Neuron (in vitro differentiated cells): ENCODE measurements at regions not wholly inside any gene's neighbourhood (a gene's known extent, or its start where the extent isn't known, plus 50 kb on each side); places are given as distances from the start of the nearest gene placed in this dataset.

Experiments used
- H2AFZ ChIP-seq: one replicate; pipeline ENCODE4 v1.6.1; 2013; ENCODE audit warnings: low read depth, mild to moderate bottlenecking, inconsistent platforms, low read length, moderate library complexity
- H3K27me3 ChIP-seq: one replicate; pipeline ENCODE4 v1.6.1; 2013; ENCODE audit warnings: low read length; ENCODE audit not compliant: insufficient read depth
- H3K36me3 ChIP-seq: one replicate; pipeline ENCODE4 v1.6.1; 2013; ENCODE audit warnings: low read length; ENCODE audit not compliant: insufficient read depth
- H3K4me1 ChIP-seq: one replicate; pipeline ENCODE4 v1.6.1; 2013; ENCODE audit warnings: low read length; ENCODE audit not compliant: insufficient read depth
- H3K4me3 ChIP-seq: 2 replicates; pipeline ENCODE4 v1.5.1; 2013; ENCODE audit warnings: mild to moderate bottlenecking, low read length, moderate library complexity
- H3K9me3 ChIP-seq: one replicate; pipeline ENCODE4 v1.6.1; 2013; ENCODE audit warnings: low read length

DNA sequence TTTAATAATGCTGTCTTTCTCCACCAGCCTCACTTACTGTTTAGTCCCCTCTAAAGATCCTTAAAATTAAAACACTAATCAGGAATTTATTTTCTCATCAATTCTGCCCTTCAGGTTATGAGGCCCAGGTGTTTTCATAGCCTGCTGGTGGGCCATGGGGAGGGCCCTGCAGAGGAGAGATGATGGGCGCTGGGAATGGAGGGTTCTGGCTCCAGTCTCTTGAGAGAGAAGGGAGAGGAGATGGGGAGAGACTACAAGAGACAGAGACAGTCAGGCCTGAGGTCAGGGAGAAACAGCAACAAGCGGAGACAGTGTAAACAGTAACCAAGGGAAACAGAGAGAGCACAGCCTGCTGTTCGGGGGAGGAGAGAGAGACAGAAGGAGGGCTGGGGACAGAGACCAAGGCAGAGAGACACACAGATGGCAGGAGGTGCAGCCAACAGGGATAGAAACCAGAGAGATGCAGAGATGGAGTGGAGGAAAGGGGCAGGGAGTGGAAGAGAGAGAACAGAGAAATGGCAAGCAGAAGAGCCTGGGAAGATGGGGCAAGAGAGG lies 187.3 kb upstream of the SYT13 start:
- Histone ChIP-seq H3K36me3 (no peaks in the 10 kb centered on the region), H3K27me3 (no peaks in the 10 kb centered on the region), H2AFZ (no peak overlapping the region), H3K9me3 (no peaks in the 10 kb centered on the region), H3K4me3 (no peak overlapping the region), H3K4me1 (peaks cover 3% of the 10 kb centered on the region)

DNA sequence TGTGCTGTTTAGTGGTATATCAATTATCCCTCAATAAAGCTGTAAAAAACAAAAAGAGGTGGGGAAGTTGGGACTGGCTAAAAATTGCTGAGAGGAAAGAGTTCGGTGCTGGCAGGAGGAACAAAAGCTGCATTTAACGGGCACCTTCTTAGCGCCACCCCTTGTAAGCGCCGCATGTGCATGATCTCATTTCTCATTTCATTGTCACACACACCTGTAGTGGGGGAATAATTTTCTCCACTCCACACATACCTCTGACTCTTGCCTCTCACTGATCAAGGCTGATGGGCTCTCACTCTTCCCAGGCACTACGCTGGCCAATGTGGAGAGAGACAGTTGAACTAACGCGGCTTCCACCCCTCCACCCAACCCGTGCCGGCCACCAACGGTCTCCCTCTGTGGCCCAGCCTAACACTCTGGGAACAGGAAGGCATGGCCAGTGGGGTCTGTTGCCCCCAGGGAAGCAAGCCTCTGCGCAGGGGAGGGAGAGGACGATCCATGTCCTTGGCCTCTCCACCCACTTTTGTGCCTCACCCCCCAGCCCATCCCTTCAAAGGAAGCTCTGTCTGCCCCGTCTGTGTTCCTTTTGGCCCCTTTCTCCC lies 186.7 kb upstream of the SYT13 start:
- Histone ChIP-seq H3K36me3 (no peaks in the 10 kb centered on the region), H3K4me1 (peaks cover 3% of the 10 kb centered on the region), H2AFZ (no peak overlapping the region), H3K27me3 (no peaks in the 10 kb centered on the region), H3K4me3 (no peak overlapping the region), H3K9me3 (no peaks in the 10 kb centered on the region)

DNA sequence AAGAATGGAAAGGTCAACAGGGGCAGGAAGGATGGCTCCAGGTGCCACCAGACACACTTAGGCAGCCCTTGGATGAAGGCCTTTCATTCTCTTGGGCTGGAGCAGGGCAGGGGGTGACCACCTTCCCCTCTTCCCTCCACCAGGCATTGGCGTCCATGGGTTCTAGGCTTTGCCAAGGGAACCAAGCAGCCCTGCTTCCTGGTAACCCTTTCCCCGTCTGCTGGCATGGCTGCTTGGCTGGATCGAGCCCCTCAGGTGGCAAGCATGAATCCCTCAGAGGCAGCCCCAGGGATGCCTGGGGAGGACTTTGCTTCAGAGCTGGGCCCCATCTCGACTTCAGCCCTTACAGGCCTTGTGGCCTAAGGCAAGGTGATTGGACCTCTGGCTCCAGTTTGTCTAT lies 185.1 kb upstream of the SYT13 start:
- no peaks in the 10 kb centered on the region for H3K9me3 ChIP-seq
- no peaks in the 10 kb centered on the region for H3K27me3 ChIP-seq
- no peak overlapping the region for H2AFZ ChIP-seq
- H3K4me1 ChIP-seq: peaks cover 3% of the 10 kb centered on the region
- no peaks in the 10 kb centered on the region for H3K36me3 ChIP-seq
- H3K4me3 ChIP-seq: no peak overlapping the region

DNA sequence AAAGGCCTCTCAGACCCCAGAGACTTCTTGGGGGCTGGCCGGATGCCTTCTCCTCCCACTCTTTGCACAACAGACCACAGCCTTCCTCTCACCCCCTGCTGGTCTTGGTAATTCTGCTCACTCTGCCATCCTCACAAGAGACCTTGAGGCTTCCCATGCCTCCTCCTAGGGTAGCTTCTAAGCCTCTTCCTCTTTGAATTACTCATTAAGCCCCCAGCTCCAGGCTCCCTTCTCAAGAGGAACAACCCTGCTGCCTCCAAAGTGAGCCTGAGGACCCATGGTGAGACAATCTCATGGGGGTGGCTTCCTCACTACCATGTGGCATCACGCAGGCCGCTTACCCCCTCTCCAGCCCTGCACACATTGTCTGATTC lies 184.6 kb upstream of the SYT13 start:
- Histone ChIP-seq H3K9me3 (no peaks in the 10 kb centered on the region), H3K4me3 (no peak overlapping the region), H3K27me3 (no peaks in the 10 kb centered on the region), H3K36me3 (no peaks in the 10 kb centered on the region), H3K4me1 (peaks cover 3% of the 10 kb centered on the region), H2AFZ (no peak overlapping the region)

DNA sequence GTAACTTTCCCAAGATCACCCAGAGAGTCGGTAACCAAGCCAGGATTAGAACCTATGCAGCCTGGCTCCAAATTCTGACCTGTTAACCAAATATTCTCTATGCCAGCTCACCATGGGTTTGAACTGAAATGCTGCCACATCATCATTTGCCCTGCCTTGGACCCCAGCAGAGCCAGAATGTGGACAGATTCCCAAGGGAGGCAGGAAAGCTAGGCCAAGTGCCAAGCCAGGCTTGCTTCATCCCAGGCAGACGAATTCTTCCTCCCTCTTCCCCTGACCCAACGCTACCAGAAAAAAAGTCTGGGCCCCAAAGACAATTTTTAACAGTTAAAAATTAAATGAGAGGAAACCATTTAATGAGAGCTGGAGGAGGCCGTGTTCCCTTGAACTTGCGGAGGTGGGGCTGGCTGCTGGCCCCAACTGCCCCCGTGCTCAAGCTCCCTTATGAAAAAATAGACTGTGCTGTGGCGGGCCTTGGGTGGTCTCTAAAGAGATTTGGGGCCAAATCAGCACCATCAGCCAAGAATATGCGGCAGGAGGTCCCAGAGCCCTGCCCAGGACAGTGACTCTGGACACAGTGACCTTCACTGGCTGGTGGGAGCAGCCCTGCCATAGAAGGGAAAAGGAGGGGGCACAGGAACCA lies 184.1 kb upstream of the SYT13 start:
- Histone ChIP-seq H3K36me3 (no peaks in the 10 kb centered on the region), H3K4me3 (no peak overlapping the region), H3K4me1 (peaks cover 3% of the 10 kb centered on the region), H2AFZ (no peak overlapping the region), H3K9me3 (no peaks in the 10 kb centered on the region), H3K27me3 (no peaks in the 10 kb centered on the region)

DNA sequence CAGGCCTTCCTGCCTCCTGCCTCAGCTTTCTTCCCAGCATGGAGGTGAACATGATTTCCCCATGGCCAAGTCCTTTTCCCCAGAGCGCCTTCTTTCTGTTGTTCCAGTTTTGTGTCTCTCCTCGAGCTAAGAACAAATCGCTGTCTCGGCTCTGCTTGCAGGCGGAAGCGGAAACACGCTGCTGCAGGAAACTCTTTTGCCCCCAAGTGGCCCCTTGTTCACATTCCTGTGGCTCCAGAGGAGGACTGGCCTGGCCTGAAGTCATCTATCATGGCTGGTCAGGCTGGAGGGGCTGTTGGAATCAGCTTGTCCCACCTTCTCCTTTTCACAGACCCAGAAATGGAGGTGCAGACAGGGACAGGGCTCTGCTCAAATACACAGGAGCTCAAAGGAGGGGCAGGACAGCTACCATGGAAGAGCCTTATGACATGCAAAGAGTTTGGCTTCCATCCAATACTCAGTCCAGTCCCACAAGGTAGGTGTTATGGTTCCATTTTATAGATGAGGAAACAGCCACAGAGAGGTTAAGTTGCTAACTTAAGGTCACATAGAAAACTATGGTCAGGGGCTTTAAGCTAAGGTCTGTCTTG lies 182.2 kb upstream of the SYT13 start:
- no peaks in the 10 kb centered on the region for H3K36me3 ChIP-seq
- H3K27me3 ChIP-seq: no peaks in the 10 kb centered on the region
- no peaks in the 10 kb centered on the region for H3K4me1 ChIP-seq
- no peak overlapping the region for H3K4me3 ChIP-seq
- H3K9me3 ChIP-seq: no peaks in the 10 kb centered on the region
- peak overlapping the region; percentile 52 for H2AFZ ChIP-seq

DNA sequence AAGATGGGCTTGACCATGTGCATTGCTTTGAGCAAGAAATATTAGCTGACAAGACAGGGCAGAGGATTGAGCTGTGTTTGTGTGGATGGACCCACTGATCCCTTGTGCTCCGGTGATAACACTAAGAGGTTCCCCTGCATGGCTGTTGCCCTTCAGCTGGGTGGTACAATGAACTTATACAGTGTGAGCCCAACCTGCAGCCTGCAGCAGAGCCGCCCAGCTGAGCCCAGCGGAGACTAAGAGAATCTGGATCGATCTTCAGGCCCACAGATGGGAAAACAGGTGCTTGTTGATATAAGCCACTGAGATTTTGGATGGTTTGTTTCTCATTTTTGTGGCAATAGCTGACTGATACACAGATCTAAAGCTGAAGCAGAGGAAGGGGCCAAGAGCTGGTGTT lies 177.4 kb upstream of the SYT13 start:
- Histone ChIP-seq H2AFZ (no peak overlapping the region), H3K9me3 (no peaks in the 10 kb centered on the region), H3K4me3 (no peak overlapping the region), H3K36me3 (no peaks in the 10 kb centered on the region), H3K27me3 (peaks cover 4% of the 10 kb centered on the region), H3K4me1 (no peaks in the 10 kb centered on the region)

DNA sequence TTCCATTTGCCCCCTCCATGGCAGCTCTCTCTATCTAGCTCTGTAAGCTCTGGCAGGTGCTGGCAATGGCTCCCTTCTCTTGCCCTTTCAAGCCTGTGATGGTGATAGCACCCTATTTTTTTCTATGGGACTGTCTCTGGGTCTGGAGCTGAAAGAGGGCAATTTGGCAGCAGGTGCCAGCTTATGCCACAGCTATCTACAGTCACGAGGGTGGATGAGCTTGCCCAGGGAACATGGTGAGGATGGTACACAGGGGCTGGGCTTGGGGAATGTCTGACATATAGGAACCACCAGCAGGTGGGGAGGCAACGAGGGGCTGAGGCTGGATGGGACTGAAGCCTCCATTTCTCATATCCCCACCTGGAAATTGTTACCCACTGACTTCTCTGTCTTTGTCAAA lies 175.4 kb upstream of the SYT13 start:
- Histone ChIP-seq H3K36me3 (no peaks in the 10 kb centered on the region), H3K4me3 (no peak overlapping the region), H3K27me3 (peaks cover 4% of the 10 kb centered on the region), H3K9me3 (no peaks in the 10 kb centered on the region), H3K4me1 (no peaks in the 10 kb centered on the region), H2AFZ (no peak overlapping the region)

DNA sequence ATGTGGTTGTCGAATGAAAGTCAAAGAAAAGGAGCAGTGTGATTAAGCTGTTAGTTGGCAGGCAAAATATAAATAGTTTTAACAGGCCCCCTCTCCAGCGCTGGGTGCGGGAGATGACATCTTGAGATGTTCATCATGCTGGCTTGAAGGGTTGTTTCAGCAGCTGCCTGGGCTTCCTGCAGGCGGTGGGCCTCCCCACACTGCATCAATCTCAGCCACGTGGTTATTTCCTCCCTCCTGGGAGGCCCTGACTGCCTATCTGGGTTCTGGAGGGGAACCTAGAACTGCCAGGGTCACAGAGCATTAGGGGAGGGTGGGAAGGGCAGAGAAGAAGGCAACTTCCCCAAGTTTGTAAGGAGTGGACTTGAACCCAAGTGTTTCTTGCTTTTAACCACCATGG lies 173.3 kb upstream of the SYT13 start:
- H3K27me3 ChIP-seq: peaks cover 4% of the 10 kb centered on the region
- no peaks in the 10 kb centered on the region for H3K9me3 ChIP-seq
- no peaks in the 10 kb centered on the region for H3K36me3 ChIP-seq

DNA sequence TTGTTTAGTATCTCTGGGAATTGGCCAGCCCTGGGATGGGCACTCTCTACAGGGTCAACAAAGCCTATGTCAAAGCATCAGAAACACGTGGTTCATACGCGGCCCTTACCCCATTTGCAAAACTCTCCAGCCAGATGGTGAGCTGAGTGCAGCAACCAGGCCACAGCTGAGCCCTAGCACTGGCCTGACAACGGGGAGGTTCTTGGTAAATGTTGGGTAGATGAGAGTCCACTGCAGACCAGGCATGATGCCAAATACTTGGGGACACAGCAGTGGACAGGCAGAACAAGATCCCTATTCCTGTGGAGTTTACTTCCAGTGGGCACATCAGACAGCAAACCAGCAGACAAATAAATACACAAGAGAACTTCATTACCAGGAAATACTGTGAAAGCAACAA lies 172.1 kb upstream of the SYT13 start:
- Histone ChIP-seq H3K27me3 (peaks cover 4% of the 10 kb centered on the region), H3K9me3 (no peaks in the 10 kb centered on the region), H3K36me3 (no peaks in the 10 kb centered on the region), H3K4me1 (no peaks in the 10 kb centered on the region), H3K4me3 (no peak overlapping the region), H2AFZ (no peak overlapping the region)

More for the DNA sequence above, 173.3 kb upstream of the SYT13 start:
- H2AFZ ChIP-seq: no peak overlapping the region
- no peak overlapping the region for H3K4me3 ChIP-seq
- H3K4me1 ChIP-seq: no peaks in the 10 kb centered on the region

DNA sequence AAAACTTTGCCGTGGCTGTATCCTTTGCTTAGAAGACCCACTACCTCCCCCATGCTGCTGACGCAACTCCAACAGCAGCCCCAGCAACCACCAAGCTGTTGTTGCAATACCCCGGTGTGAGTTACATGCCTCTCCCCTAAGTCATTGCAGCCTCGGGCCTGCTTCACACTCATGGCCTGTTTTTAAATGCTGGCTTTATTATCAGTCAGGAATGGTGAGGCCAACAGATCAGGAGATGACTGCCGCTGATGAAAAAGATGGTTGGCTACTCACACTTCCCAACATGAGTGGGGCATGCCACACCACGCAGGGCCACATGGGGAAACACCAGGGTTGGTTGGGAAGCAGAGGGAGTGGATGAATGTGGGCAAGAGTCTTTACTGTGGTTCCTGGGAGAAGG lies 171.5 kb upstream of the SYT13 start:
- Histone ChIP-seq H3K27me3 (peaks cover 4% of the 10 kb centered on the region), H3K36me3 (no peaks in the 10 kb centered on the region), H2AFZ (no peak overlapping the region), H3K4me3 (no peak overlapping the region), H3K9me3 (no peaks in the 10 kb centered on the region), H3K4me1 (no peaks in the 10 kb centered on the region)

DNA sequence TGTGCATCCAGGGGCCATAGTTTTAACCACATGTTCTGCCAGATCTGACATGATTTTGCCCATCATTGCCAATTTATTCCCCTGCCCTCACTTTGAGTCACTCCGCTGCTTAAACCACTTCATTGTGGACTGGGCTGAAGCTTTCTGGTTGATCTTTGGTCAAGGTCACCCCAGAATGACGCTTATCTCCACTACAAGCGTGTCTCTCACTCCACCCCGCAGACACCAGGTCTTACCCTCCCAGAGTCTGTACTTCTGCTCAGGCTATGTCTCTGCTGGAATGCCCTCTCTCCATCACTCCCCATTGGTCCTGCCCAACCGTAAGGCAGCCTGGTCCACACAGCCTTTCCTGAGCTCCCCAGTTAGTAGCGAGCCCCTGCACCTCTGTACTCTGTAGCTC lies 170.5 kb upstream of the SYT13 start:
- Histone ChIP-seq H3K4me1 (no peaks in the 10 kb centered on the region), H2AFZ (no peak overlapping the region), H3K36me3 (no peaks in the 10 kb centered on the region), H3K27me3 (peaks cover 4% of the 10 kb centered on the region), H3K4me3 (no peak overlapping the region), H3K9me3 (no peaks in the 10 kb centered on the region)

DNA sequence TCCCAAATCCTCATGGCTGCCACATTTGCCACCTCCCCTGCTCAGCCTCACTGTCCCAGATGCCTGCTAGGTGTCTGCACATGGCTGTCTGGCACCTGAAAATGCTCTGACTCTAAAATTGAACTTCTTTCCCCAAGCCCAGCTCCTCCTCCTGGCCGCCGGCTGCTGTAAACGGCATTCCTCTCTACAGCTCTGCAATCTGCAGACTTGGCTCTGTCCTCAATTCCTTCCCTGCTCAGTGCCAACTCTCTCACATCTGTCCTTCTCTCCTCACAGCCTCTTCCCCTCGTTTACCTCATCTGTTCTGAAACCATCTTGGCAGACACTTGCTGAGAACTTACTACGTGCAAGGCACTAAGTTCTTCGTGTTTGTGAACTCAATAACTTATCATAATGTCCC lies 169.4 kb upstream of the SYT13 start:
- Histone ChIP-seq H2AFZ (no peak overlapping the region), H3K27me3 (peaks cover 4% of the 10 kb centered on the region), H3K4me1 (no peaks in the 10 kb centered on the region), H3K36me3 (no peaks in the 10 kb centered on the region), H3K9me3 (no peaks in the 10 kb centered on the region), H3K4me3 (no peak overlapping the region)
